Ishikawa (cell line): ENCODE measurements at regions not wholly inside any gene's neighbourhood (a gene's known extent, or its start where the extent isn't known, plus 50 kb on each side); places are given as distances from the start of the nearest gene placed in this dataset.

Experiments used
- CEBPB ChIP-seq: IDR thresholded peaks from 2 replicates; pipeline ENCODE4 v1.6.1; 2012
- CREB1 ChIP-seq: IDR thresholded peaks from 2 replicates; pipeline ENCODE4 v1.6.1; 2012; ENCODE audit warnings: low read depth
- EGR1 ChIP-seq: IDR thresholded peaks from 2 replicates; pipeline ENCODE4 v1.6.1; 2012
- EP300 ChIP-seq: IDR thresholded peaks from 2 replicates; pipeline ENCODE4 v1.6.1; 2012; ENCODE audit warnings: borderline replicate concordance
- FOXM1 ChIP-seq: IDR thresholded peaks from 2 replicates; pipeline ENCODE4 v1.6.1; 2012; ENCODE audit warnings: low read depth, borderline replicate concordance
- NFIC ChIP-seq: IDR thresholded peaks from 2 replicates; pipeline ENCODE4 v1.6.1; 2012
- RAD21 ChIP-seq: IDR thresholded peaks from 2 replicates; pipeline ENCODE4 v1.6.1; 2012; ENCODE audit warnings: low read depth
- TAF1 ChIP-seq: IDR thresholded peaks from 2 replicates; pipeline ENCODE4 v1.6.1; 2012; ENCODE audit warnings: low read depth, mild to moderate bottlenecking
- TCF12 ChIP-seq: IDR thresholded peaks from 2 replicates; pipeline ENCODE4 v1.6.1; 2012; ENCODE audit warnings: low read depth
- TEAD4 ChIP-seq: IDR thresholded peaks from 2 replicates; pipeline ENCODE4 v1.6.1; 2012
- YY1 ChIP-seq: IDR thresholded peaks from 2 replicates; pipeline ENCODE4 v1.6.1; 2012; ENCODE audit warnings: low read depth
- ZBTB7A ChIP-seq: IDR thresholded peaks from 2 replicates; pipeline ENCODE4 v1.6.1; 2012; ENCODE audit warnings: low read depth
- TF ChIP-seq, protein P1 (sequence below): IDR thresholded peaks from 2 replicates; pipeline ENCODE4 v1.6.1; 2012
- TF ChIP-seq, protein P2 (sequence below): IDR thresholded peaks from 2 replicates; pipeline ENCODE4 v1.6.1; 2012
- TF ChIP-seq, protein P3 (sequence below): IDR thresholded peaks from 2 replicates; pipeline ENCODE4 v1.6.1; 2012; ENCODE audit warnings: low read depth, mild to moderate bottlenecking

DNA sequence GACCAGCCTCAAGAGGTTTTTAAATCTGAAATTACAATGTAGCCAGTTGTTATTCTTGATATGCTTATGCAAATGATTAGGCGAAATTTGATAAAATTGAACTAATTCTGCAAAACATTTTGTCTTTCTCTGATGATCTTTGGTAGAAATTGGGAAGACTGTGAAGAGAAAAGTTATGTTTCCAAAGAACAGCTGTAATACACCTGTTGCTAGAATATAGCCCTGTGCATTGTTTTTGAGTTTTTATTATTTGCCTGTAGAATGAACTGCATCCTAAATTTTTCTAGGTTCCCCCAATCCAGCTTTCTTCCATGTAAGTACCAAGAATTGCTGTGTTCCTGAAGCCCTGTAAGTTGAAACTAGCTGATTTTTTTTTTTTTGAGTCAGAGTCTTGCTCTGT is 81.5 kb upstream of the RHOU start:
- TF ChIP-seq TEAD4, result no peak
- TF ChIP-seq, protein P1, sequence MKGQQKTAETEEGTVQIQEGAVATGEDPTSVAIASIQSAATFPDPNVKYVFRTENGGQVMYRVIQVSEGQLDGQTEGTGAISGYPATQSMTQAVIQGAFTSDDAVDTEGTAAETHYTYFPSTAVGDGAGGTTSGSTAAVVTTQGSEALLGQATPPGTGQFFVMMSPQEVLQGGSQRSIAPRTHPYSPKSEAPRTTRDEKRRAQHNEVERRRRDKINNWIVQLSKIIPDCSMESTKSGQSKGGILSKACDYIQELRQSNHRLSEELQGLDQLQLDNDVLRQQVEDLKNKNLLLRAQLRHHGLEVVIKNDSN, result no peak
- TF ChIP-seq CEBPB, result no peak
- TF ChIP-seq EGR1, result no peak
- no peak for TF ChIP-seq NFIC
- TF ChIP-seq TCF12, result no peak
- no peak for TF ChIP-seq YY1
- TF ChIP-seq CREB1, result no peak
- TF ChIP-seq, protein P2, sequence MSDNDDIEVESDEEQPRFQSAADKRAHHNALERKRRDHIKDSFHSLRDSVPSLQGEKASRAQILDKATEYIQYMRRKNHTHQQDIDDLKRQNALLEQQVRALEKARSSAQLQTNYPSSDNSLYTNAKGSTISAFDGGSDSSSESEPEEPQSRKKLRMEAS, result no peak

DNA sequence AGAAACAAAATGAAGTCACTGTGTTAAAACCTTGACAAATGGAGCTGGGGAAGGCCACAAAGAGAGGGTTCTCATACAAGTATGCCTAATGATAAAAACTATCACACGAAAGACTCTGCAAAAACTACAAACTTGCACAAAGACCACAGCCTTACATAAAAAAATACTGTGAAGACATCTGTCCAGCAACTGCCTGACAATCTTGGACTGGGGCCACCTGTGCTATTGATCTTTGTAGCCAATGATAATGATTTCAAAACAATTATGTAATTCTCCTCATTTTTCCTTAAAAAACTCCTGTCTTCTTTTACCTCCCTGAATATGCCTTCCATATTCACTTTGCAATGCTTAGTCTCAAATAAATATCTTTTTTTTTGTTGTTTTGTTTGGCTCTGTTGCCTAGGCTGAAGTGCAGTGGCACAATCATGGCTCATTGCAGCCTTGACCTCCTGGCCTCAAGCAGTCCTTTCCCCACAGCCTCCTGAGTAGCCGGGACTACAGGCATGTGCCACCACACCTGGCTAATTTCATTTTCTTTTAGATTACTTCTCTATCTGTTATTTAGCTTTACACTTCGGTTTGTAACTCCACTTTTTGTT is 79.4 kb upstream of the RHOU start:
- no peak for TF ChIP-seq TEAD4
- TF ChIP-seq NFIC, result no peak
- TF ChIP-seq, protein P2, result no peak
- no peak for TF ChIP-seq EGR1
- no peak for TF ChIP-seq RAD21
- TF ChIP-seq EP300, result no peak
- TF ChIP-seq TCF12, result no peak
- no peak for TF ChIP-seq TAF1

DNA sequence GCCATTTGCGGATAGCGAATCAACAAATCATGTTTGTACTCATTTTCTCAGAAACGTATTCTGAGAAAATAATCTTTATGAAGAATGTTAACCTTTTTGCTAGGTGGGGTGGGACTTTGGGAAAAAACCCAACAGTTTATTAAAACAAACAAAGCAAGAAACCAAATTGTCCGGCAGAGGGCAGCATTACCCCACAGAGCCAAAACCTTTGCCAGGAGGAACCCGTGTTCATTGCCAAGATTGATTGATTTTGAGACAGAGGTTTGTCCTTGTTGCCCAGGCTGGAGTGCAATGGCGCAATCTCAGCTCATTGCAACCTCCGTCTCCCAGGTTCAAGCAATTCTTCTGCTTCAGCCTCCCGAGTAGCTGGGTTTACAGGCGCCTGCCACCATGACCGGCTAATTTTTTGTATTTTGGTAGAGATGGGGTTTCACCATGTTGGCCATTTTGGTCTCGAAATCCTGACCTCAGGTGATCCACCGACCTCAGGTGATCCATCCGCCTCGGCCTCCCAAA is 70.8 kb upstream of the RHOU start:
- peak; percentile 95 for TF ChIP-seq RAD21
- TF ChIP-seq CEBPB, result peak; percentile 12; the same call in 1 of the 2 replicates
- TF ChIP-seq TEAD4, result no peak
- peak; percentile 42; the same call in 1 of the 2 replicates for TF ChIP-seq NFIC

DNA sequence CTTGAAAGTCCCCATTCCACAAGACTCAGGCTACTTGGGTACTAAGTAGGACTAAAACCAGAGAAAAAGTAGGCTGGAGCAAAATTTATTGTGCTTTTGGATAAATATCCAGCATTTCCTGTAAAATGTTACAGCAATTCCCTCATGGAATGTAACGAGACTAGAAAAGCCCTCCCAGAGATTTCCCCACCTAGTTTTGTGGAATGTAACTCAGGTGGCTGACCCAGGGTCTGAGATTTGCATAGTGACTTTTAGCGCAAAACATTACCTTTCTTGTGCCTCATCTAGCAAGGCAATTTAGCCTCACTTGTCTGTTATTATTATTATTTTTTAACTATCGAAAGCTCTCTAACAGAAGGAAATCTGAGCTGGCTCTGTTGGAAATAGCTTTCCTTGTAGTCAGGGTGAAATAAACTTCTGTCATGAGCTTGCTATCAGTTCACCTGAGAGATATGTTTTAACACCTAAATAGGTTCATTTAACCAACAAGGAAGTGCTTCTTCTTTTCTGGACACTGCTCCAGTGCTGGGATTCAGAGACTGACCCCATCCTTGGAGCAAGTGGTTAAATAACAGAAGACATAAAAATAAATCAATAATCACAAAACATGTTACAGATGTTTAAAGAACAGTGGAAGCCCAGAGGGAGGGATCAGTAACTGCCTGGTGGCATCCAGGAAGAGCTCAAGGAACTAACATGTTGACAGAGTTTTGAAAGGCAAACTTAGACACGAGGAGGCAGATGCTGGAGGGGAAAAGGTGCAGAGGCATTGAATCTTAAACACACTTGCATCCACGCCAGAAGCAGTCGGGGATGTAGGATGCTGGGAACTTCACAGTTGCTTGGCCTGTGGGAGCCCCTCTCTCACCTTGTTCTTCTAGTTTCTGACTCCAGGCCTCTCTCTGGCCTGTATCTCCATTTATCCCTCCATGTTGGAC is 68.3 kb upstream of the RHOU start:
- TF ChIP-seq EGR1, result no peak
- TF ChIP-seq TAF1, result no peak
- no peak for TF ChIP-seq EP300
- TF ChIP-seq, protein P2, result no peak
- no peak for TF ChIP-seq CEBPB
- TF ChIP-seq TCF12, result no peak
- TF ChIP-seq CREB1, result no peak
- TF ChIP-seq YY1, result no peak
- no peak for TF ChIP-seq NFIC
- no peak for TF ChIP-seq TEAD4
- TF ChIP-seq, protein P1, result no peak
- no peak for TF ChIP-seq ZBTB7A
- TF ChIP-seq FOXM1, result no peak
- TF ChIP-seq, protein P3, sequence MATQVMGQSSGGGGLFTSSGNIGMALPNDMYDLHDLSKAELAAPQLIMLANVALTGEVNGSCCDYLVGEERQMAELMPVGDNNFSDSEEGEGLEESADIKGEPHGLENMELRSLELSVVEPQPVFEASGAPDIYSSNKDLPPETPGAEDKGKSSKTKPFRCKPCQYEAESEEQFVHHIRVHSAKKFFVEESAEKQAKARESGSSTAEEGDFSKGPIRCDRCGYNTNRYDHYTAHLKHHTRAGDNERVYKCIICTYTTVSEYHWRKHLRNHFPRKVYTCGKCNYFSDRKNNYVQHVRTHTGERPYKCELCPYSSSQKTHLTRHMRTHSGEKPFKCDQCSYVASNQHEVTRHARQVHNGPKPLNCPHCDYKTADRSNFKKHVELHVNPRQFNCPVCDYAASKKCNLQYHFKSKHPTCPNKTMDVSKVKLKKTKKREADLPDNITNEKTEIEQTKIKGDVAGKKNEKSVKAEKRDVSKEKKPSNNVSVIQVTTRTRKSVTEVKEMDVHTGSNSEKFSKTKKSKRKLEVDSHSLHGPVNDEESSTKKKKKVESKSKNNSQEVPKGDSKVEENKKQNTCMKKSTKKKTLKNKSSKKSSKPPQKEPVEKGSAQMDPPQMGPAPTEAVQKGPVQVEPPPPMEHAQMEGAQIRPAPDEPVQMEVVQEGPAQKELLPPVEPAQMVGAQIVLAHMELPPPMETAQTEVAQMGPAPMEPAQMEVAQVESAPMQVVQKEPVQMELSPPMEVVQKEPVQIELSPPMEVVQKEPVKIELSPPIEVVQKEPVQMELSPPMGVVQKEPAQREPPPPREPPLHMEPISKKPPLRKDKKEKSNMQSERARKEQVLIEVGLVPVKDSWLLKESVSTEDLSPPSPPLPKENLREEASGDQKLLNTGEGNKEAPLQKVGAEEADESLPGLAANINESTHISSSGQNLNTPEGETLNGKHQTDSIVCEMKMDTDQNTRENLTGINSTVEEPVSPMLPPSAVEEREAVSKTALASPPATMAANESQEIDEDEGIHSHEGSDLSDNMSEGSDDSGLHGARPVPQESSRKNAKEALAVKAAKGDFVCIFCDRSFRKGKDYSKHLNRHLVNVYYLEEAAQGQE, result no peak
- TF ChIP-seq RAD21, result no peak

DNA sequence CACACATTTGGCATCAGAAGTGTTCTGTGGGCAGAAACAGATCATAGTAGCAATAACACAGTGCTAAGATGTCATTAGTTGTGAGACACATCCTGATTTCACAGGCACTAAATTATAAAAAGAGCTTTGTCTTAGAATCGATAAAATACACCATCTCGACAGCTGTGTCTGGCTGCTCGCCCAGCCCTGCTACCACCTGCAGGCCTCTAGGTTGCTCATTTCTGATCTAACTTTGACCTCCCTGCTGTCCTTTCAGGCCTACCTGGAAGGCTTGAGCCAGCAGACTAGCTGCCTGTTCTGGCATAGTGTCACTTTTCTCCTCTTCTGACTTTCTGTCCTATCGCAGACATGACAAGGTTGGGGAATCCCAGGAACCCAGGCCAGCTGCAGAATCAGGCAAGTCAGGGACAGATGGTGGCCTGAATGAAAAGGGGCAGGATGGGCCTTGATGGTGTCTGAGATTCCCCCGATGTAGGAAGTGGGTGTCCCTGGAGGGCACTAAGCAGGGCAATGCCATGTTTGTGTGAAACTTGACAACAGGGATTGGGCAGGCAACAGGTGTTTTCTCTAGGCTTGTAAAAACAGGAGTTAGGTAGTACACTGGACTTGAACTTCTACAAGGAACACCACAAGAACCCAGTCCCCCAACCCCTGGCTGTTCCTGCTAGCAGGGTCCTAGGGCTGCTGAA is 66.6 kb upstream of the RHOU start:
- no peak for TF ChIP-seq CREB1
- TF ChIP-seq, protein P2, result no peak
- TF ChIP-seq EP300, result no peak
- TF ChIP-seq NFIC, result no peak
- no peak for TF ChIP-seq ZBTB7A
- TF ChIP-seq, protein P1, result no peak
- TF ChIP-seq TAF1, result no peak
- TF ChIP-seq FOXM1, result no peak
- TF ChIP-seq RAD21, result no peak
- no peak for TF ChIP-seq CEBPB
- TF ChIP-seq, protein P3, result no peak
- TF ChIP-seq TEAD4, result no peak
- no peak for TF ChIP-seq YY1
- no peak for TF ChIP-seq EGR1
